ENCODE measurements at regions not wholly inside any gene's neighbourhood (a gene's known extent, or its start where the extent isn't known, plus 50 kb on each side); places are given as distances from the start of the nearest gene placed in this dataset.
A peak's percentile ranks its signal among the peaks of the same experiment; 100 is the strongest.

DNA sequence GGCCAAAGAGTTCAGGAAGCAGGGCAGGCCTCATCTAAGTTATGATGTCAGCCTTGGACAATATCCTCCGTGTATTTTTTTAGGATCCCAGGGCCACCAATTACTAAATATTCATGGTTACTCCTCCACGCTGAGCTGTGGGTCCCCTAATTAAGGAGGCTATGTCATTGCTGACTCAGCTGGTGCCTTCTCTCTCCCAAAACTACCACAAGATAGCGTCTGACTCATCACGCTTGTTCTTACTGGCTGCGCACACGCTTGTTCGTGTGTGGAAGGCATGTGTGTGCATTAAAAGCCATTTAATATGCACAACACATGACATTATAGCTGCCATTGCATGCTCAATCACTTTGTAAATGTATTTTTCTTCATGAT is 78.3 kb downstream of the GSC start:
- Histone ChIP-seq H3K79me2 (ENCODE audit: low read depth) (no peaks in the 10 kb centered on the region), H3F3A (ENCODE audit: low read depth) (peaks cover 6% of the 10 kb centered on the region), H3K9me3 (ENCODE audit: low read depth) (no peaks in the 10 kb centered on the region), H3K27me3 (peaks cover 31% of the 10 kb centered on the region), H3K4me1 (peaks cover 15% of the 10 kb centered on the region), H4K20me1 (ENCODE audit: low read depth) (no peaks in the 10 kb centered on the region), H3K9ac (no peak overlapping the region), H3K36me3 (no peaks in the 10 kb centered on the region), H3K4me2 (no peak overlapping the region), H3K27ac (no peak overlapping the region), H3K4me3 (no peak overlapping the region), H2AFZ (replicated peaks) (no peak overlapping the region)
- no peak for DNase-seq (ENCODE audit: low spot score)
- Mint-ChIP-seq H3K36me3 (no peaks in the 10 kb centered on the region), H3K27me3 (ENCODE audit: insufficient read depth, low read depth) (peaks cover 18% of the 10 kb centered on the region), H3K27ac (no peak overlapping the region), H3K9me3 (no peaks in the 10 kb centered on the region), H3K4me3 (no peak overlapping the region), H3K4me1 (peaks cover 16% of the 10 kb centered on the region)
- TF ChIP-seq EZH2phosphoT487 (IDR thresholded peaks at IDR 0.05): no peak
- TF ChIP-seq EZH2 (IDR thresholded peaks at IDR 0.05): no peak
- TF ChIP-seq, protein P1, sequence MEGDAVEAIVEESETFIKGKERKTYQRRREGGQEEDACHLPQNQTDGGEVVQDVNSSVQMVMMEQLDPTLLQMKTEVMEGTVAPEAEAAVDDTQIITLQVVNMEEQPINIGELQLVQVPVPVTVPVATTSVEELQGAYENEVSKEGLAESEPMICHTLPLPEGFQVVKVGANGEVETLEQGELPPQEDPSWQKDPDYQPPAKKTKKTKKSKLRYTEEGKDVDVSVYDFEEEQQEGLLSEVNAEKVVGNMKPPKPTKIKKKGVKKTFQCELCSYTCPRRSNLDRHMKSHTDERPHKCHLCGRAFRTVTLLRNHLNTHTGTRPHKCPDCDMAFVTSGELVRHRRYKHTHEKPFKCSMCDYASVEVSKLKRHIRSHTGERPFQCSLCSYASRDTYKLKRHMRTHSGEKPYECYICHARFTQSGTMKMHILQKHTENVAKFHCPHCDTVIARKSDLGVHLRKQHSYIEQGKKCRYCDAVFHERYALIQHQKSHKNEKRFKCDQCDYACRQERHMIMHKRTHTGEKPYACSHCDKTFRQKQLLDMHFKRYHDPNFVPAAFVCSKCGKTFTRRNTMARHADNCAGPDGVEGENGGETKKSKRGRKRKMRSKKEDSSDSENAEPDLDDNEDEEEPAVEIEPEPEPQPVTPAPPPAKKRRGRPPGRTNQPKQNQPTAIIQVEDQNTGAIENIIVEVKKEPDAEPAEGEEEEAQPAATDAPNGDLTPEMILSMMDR (IDR thresholded peaks at IDR 0.05): no peak

DNA sequence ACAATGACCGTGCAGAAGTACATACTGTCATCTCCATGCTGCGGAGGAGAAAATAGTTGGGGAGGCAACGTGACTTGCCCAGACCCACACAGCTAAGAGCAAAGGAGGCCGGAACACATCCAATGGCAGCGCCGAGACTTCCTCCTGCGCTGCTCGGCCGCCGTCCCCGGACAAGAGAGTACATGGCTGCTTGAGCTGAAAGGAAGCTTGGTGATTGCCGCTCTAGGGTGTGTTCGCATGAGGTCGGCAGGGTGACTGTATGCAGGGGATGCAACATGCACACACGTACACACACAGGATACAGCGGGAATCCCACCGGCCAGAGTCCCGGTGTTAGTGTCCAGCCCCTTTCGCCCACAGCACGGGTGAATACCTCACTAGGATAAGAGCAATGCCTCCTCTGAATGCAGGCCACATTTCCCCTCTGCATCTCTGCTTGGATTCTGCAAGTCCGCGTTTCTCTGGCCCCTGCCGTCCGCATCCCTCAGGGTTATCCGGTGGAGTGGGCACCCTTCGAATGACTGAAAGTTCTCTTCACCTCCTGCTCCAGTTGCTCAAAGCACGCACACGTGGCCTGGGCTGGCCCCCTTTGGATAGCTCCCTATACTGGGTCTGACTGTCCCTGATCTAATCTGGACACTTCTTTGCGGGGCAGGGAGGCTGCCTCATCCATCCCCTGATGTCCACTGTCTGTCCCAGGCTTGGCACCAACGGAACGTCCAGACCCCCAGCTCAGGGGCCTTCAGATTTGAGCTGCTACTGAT is 78.8 kb downstream of the GSC start:
- no peaks in the 10 kb centered on the region for H3K79me2 ChIP-seq (ENCODE audit: low read depth)
- H3K9me3 ChIP-seq (ENCODE audit: low read depth): no peaks in the 10 kb centered on the region
- peaks cover 31% of the 10 kb centered on the region for H3K27me3 ChIP-seq
- no peaks in the 10 kb centered on the region for H4K20me1 ChIP-seq (ENCODE audit: low read depth)
- Mint-ChIP-seq H3K27me3 (ENCODE audit: insufficient read depth, low read depth) (peaks cover 18% of the 10 kb centered on the region), H3K9me3 (no peaks in the 10 kb centered on the region), H3K36me3 (no peaks in the 10 kb centered on the region), H3K4me3 (no peak overlapping the region), H3K27ac (no peak overlapping the region), H3K4me1 (peaks cover 16% of the 10 kb centered on the region)
- no peak overlapping the region for H3K4me2 ChIP-seq
- H2AFZ ChIP-seq (replicated peaks): no peak overlapping the region
- H3F3A ChIP-seq (ENCODE audit: low read depth): peaks cover 6% of the 10 kb centered on the region
- TF ChIP-seq EZH2phosphoT487 (IDR thresholded peaks at IDR 0.05) (no peak), EZH2 (IDR thresholded peaks at IDR 0.05) (no peak)
- TF ChIP-seq, protein P1 (IDR thresholded peaks at IDR 0.05): no peak
- H3K4me1 ChIP-seq: peaks cover 15% of the 10 kb centered on the region
- no peaks in the 10 kb centered on the region for H3K36me3 ChIP-seq
- no peak overlapping the region for H3K4me3 ChIP-seq
- no peak for DNase-seq (ENCODE audit: low spot score)
- no peak overlapping the region for H3K27ac ChIP-seq
- no peak overlapping the region for H3K9ac ChIP-seq

DNA sequence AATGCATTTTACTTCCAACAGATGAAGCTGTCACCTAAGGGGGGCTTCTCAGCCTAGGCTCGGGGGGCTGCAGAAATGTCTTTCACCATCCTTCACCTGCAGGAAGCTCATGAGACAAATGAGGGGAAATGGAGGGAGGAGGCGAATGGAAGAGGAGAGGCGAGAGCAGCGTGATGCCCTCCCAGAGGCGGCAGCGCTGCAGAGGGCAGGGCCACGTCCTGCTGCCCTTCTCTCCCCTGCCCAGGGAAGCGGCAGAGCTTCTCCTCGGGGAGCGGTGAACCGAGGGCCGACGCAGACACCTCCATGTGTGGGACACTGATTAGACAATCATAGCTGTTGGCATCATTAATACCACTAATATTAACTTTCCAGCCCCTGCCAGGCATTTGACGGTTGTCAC is 78.3 kb downstream of the SERPINA3 start:
- H3K36me3 ChIP-seq: no peaks in the 10 kb centered on the region
- H2AFZ ChIP-seq (replicated peaks): no peak overlapping the region
- no peak for DNase-seq (ENCODE audit: low spot score)
- H3K4me3 ChIP-seq: no peak overlapping the region
- no peak overlapping the region for H3K27ac ChIP-seq
- Mint-ChIP-seq H3K27me3 (ENCODE audit: insufficient read depth, low read depth) (peaks cover 13% of the 10 kb centered on the region), H3K4me3 (peak overlapping the region; percentile 50), H3K4me1 (peaks cover 16% of the 10 kb centered on the region), H3K36me3 (no peaks in the 10 kb centered on the region), H3K27ac (no peak overlapping the region), H3K9me3 (no peaks in the 10 kb centered on the region)
- H3K79me2 ChIP-seq (ENCODE audit: low read depth): no peaks in the 10 kb centered on the region
- peaks cover 15% of the 10 kb centered on the region for H3K4me1 ChIP-seq
- H4K20me1 ChIP-seq (ENCODE audit: low read depth): no peaks in the 10 kb centered on the region
- H3K9me3 ChIP-seq (ENCODE audit: low read depth): no peaks in the 10 kb centered on the region
- peaks cover 6% of the 10 kb centered on the region for H3F3A ChIP-seq (ENCODE audit: low read depth)
- no peak overlapping the region for H3K9ac ChIP-seq
- H3K4me2 ChIP-seq: no peak overlapping the region
- H3K27me3 ChIP-seq: peaks cover 31% of the 10 kb centered on the region
- no peak for TF ChIP-seq EZH2phosphoT487 (IDR thresholded peaks at IDR 0.05)
- TF ChIP-seq EZH2 (IDR thresholded peaks at IDR 0.05): no peak
- TF ChIP-seq, protein P1 (IDR thresholded peaks at IDR 0.05): no peak

Measured in neural progenitor cell (in vitro differentiated cells).